ENCODE measurements at regions not wholly inside any gene's neighbourhood (a gene's known extent, or its start where the extent isn't known, plus 50 kb on each side); places are given as distances from the start of the nearest gene placed in this dataset.
A peak's percentile ranks its signal among the peaks of the same experiment; 100 is the strongest.
"Not testable (repeated sequence)": the region's sequence is repeated elsewhere in the genome, so short reads cannot be mapped to it uniquely, and the experiment has no call there.

DNA sequence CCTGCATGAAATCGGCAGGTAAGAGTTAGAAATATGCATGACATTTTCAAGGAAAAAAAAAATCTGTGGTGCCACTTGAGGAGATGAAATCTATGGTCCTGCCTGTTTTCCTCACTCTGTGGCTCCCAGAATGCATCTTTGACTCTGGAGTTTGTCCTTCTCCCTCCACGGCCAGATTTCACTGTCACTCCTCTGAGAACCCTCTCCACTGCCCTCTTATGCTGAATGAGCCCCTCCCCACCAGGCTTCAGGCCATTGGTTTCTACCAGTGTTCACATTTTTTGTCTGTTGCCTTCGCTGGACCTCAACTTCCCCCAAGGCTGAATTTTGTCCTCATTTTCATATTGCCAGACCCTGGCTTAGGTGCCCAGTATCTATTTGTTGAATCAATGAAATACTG, 235.0 kb downstream of the ZIC5 start:
- Histone ChIP-seq H3K9me3 (ENCODE audit: control insufficient read depth, insufficient read depth, low read length) (no peaks in the 10 kb centered on the region), H3K4me3 (ENCODE audit: low read depth, low read length) (no peak overlapping the region), H3K9ac (ENCODE audit: low read depth, low read length) (no peak overlapping the region), H3K27me3 (ENCODE audit: control insufficient read depth, insufficient read depth, low read length) (no peaks in the 10 kb centered on the region), H3K36me3 (ENCODE audit: control insufficient read depth, insufficient read depth, low read length) (no peaks in the 10 kb centered on the region), H3K27ac (ENCODE audit: low read depth, low read length) (no peak overlapping the region), H3K4me1 (ENCODE audit: control insufficient read depth, insufficient read depth, low read length) (peaks cover 36% of the 10 kb centered on the region)

DNA sequence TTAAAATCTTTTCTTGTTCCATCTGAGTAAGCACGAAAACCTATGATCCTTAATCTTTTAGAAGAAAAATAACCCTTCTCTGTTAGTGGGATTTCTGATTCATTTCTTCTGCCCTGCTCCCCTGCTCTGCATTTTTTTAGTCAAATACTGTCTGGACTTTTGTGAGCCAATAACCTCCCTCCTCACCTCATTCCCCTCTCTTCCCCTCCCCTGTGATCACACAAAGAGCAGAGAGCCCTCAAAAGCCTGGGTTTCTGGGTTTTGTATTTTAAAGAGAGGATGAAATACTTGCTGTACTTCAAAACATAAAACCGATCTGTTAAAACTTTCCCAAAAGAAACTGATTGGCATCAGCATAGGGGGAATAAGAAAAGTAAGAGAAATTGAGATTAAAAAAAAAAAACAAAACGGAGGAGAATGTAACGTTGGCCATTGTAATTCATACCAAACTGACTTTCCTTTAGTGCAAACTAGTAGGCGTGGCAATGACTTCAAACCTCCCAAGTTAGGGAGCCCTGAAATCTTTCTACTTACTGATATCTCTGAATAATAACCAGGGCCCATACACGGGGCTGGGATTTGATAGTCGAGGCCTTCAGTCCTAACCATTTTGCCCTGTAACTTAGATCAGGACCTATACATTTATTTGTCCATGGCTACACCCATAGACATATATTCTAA, 232.9 kb downstream of the TM9SF2 start:
- Histone ChIP-seq H3K36me3 (ENCODE audit: control insufficient read depth, insufficient read depth, low read length) (no peaks in the 10 kb centered on the region), H3K9ac (ENCODE audit: low read depth, low read length) (0 out of 2 replicates have a peak overlapping the region, but pooled peaks have one; percentile 11), H3K4me3 (ENCODE audit: low read depth, low read length) (no peak overlapping the region), H3K27ac (ENCODE audit: low read depth, low read length) (peak overlapping the region; percentile 73), H3K27me3 (ENCODE audit: control insufficient read depth, insufficient read depth, low read length) (no peaks in the 10 kb centered on the region), H3K9me3 (ENCODE audit: control insufficient read depth, insufficient read depth, low read length) (no peaks in the 10 kb centered on the region), H3K4me1 (ENCODE audit: control insufficient read depth, insufficient read depth, low read length) (peaks cover 38% of the 10 kb centered on the region)

DNA sequence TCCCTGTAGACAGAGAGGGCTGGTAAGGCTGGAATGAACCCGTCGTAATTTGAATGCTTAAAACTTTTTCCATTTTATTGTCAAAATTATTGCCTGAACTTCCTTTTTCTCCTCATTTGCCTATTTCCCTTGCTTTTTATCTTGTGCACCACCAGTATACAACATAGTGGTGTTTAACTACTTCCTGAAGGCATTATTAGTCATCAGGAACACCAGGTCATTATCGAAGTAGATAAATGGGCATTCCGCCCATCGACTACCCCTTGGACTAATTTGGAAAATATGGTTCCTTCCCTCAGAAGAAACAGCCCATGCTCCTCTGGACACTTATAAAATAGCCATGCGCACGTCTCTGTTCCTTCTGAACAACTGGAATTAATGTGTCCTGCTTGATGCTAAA, 232.1 kb downstream of the TM9SF2 start:
- peak overlapping the region; percentile 73 for H3K27ac ChIP-seq (ENCODE audit: low read depth, low read length)
- no peak overlapping the region for H3K9ac ChIP-seq (ENCODE audit: low read depth, low read length)
- no peaks in the 10 kb centered on the region for H3K27me3 ChIP-seq (ENCODE audit: control insufficient read depth, insufficient read depth, low read length)
- no peak overlapping the region for H3K4me3 ChIP-seq (ENCODE audit: low read depth, low read length)
- H3K4me1 ChIP-seq (ENCODE audit: control insufficient read depth, insufficient read depth, low read length): peaks cover 38% of the 10 kb centered on the region
- H3K36me3 ChIP-seq (ENCODE audit: control insufficient read depth, insufficient read depth, low read length): no peaks in the 10 kb centered on the region
- H3K9me3 ChIP-seq (ENCODE audit: control insufficient read depth, insufficient read depth, low read length): no peaks in the 10 kb centered on the region

DNA sequence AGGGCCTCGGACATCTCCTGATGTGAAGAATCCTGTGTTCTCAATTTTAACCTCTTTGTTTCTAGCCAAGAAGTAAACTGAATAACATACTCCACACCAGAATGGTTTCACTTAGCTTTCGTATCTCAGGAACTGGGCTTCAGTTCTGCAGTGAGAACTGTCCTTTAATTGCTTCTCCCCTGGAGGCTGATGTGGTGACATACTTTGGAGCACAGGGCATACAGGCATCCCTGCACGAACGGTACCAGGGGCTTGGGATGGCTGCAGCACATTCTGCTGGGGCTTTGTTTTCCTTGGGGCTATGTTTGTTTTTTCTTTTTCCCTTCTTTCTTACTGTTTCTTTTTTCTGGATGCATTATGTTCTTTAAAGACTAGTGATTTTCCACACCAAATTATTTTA, 230.5 kb downstream of the TM9SF2 start:
- Histone ChIP-seq H3K4me1 (ENCODE audit: control insufficient read depth, insufficient read depth, low read length) (peaks cover 38% of the 10 kb centered on the region), H3K27ac (ENCODE audit: low read depth, low read length) (peak overlapping the region; percentile 58), H3K9me3 (ENCODE audit: control insufficient read depth, insufficient read depth, low read length) (no peaks in the 10 kb centered on the region), H3K9ac (ENCODE audit: low read depth, low read length) (no peak overlapping the region), H3K36me3 (ENCODE audit: control insufficient read depth, insufficient read depth, low read length) (no peaks in the 10 kb centered on the region), H3K4me3 (ENCODE audit: low read depth, low read length) (no peak overlapping the region), H3K27me3 (ENCODE audit: control insufficient read depth, insufficient read depth, low read length) (no peaks in the 10 kb centered on the region)

DNA sequence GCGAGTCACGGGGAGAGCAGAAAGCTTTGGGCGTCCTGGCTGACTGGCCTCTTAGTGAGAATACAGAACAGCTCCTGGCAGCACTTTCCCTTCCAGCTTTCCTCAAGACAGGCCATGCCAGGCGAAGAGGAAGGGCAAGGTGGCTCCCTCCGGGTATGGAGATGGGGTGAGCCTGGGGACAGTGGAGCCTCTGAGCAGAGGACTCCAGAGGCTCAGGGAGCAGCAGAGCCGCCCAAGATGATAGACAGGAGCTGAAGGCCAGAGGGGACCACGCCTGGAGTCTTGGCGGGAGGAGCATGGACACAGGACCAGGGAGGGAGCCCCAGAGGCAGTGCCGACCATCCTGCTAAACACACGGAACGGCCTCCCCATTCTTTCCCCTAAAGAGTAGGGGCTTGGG, 229.1 kb downstream of the TM9SF2 start:
- H3K9me3 ChIP-seq (ENCODE audit: control insufficient read depth, insufficient read depth, low read length): no peaks in the 10 kb centered on the region
- no peak overlapping the region for H3K27ac ChIP-seq (ENCODE audit: low read depth, low read length)
- H3K36me3 ChIP-seq (ENCODE audit: control insufficient read depth, insufficient read depth, low read length): no peaks in the 10 kb centered on the region
- no peak overlapping the region for H3K4me3 ChIP-seq (ENCODE audit: low read depth, low read length)
- H3K4me1 ChIP-seq (ENCODE audit: control insufficient read depth, insufficient read depth, low read length): peaks cover 44% of the 10 kb centered on the region
- no peak overlapping the region for H3K9ac ChIP-seq (ENCODE audit: low read depth, low read length)
- no peaks in the 10 kb centered on the region for H3K27me3 ChIP-seq (ENCODE audit: control insufficient read depth, insufficient read depth, low read length)

DNA sequence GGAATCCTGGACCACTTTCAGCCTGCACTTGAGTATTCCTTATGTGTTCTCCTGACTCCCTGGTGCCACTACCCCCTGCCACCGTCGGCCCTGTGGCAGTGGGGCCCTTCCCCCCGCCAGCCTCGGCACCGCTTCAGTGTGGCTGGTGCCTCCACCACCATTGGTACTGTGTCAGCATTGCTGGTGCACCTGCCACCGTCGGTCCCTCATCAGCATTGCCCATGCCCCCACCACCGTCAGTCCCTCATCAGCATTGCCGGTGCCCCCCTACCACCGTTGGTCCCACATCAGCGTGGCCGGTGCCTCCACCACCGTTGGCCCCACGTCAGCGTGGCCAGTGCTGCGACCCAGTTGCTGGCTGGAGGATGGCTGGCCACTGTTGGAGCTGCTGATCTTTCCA, 228.5 kb downstream of the TM9SF2 start:
- H3K9ac ChIP-seq (ENCODE audit: low read depth, low read length): no peak overlapping the region
- H3K4me1 ChIP-seq (ENCODE audit: control insufficient read depth, insufficient read depth, low read length): peaks cover 50% of the 10 kb centered on the region
- no peak overlapping the region for H3K4me3 ChIP-seq (ENCODE audit: low read depth, low read length)
- no peaks in the 10 kb centered on the region for H3K9me3 ChIP-seq (ENCODE audit: control insufficient read depth, insufficient read depth, low read length)
- H3K36me3 ChIP-seq (ENCODE audit: control insufficient read depth, insufficient read depth, low read length): no peaks in the 10 kb centered on the region
- H3K27me3 ChIP-seq (ENCODE audit: control insufficient read depth, insufficient read depth, low read length): no peaks in the 10 kb centered on the region
- no peak overlapping the region for H3K27ac ChIP-seq (ENCODE audit: low read depth, low read length)

DNA sequence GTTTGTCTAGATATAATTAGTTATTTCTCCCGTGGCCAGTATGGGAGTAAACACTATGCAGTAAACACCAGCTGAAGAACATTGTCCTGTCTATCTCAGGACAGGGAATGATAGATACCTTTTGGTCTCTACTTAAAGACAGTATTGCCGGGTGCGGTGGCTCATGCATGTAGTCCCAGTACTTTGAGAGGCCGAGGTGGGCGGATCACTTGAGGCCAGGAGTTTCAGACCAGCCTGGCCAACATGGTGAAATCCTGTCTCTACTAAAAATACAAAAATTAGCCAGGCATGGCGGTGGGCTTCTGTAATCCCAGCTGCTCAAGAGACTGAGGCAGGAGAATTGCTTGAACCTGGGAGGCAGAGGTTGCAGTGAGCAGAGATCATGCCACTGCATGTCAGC, 226.4 kb downstream of the TM9SF2 start:
- peaks cover 44% of the 10 kb centered on the region for H3K4me1 ChIP-seq (ENCODE audit: control insufficient read depth, insufficient read depth, low read length)
- H3K9me3 ChIP-seq (ENCODE audit: control insufficient read depth, insufficient read depth, low read length); H3K9ac ChIP-seq (ENCODE audit: low read depth, low read length); H3K4me3 ChIP-seq (ENCODE audit: low read depth, low read length); H3K27me3 ChIP-seq (ENCODE audit: control insufficient read depth, insufficient read depth, low read length); H3K36me3 ChIP-seq (ENCODE audit: control insufficient read depth, insufficient read depth, low read length): not testable (repeated sequence)
- peak overlapping the region; percentile 21 for H3K27ac ChIP-seq (ENCODE audit: low read depth, low read length)

DNA sequence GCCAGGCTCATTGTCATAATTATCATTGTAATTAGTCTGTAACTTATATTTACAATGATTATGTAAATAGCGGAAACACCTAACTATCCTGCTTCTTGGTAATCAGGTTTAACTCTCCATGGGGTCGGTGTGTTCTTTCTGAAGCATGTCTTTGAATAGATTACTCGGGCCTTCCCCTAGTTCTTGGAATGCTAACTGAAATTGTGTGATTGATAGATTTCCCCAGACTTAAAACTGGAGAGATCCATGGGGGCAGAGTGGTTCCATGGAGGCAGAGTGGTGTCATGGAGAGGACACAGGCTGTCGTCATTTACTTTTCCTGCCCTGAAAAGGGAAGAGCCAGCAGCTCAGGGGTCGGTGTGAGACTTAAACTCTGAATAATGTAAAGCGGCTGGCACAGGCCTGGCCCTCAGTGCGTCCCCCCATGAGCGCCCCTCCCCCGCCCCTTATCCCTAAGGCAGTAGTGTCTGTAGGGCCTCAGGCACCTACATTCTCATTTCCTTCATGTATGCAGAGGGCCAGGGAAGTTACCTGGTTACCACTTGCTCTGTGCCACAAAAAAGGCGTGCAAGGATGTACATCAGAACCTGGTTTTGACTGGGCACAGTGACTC, 225.1 kb downstream of the TM9SF2 start:
- Histone ChIP-seq H3K36me3 (ENCODE audit: control insufficient read depth, insufficient read depth, low read length) (no peaks in the 10 kb centered on the region), H3K4me1 (ENCODE audit: control insufficient read depth, insufficient read depth, low read length) (peaks cover 44% of the 10 kb centered on the region), H3K9me3 (ENCODE audit: control insufficient read depth, insufficient read depth, low read length) (no peaks in the 10 kb centered on the region), H3K27me3 (ENCODE audit: control insufficient read depth, insufficient read depth, low read length) (no peaks in the 10 kb centered on the region), H3K4me3 (ENCODE audit: low read depth, low read length) (no peak overlapping the region), H3K27ac (ENCODE audit: low read depth, low read length) (peak overlapping the region; percentile 71), H3K9ac (ENCODE audit: low read depth, low read length) (no peak overlapping the region)

DNA sequence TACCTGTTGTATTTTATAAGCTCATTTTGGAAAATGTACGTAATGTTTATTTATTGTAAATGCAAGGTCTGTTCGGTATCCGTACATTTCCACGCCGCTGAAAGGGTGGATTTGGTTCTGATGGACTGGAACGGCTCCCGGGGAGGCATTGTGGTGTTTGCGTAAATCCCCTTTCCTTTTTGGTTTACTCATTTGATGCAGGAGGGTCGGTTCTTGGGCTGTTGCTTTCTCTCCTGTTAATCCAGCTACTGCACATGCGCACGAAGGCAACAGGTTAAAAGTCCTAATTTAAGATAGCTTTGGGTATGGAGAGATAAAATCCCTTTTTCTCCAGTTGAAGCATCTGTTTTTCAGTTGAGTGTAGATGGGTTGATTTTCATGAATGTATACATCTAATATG, 224.4 kb downstream of the TM9SF2 start:
- Histone ChIP-seq H3K36me3 (ENCODE audit: control insufficient read depth, insufficient read depth, low read length) (no peaks in the 10 kb centered on the region), H3K9me3 (ENCODE audit: control insufficient read depth, insufficient read depth, low read length) (no peaks in the 10 kb centered on the region), H3K4me1 (ENCODE audit: control insufficient read depth, insufficient read depth, low read length) (peaks cover 48% of the 10 kb centered on the region), H3K9ac (ENCODE audit: low read depth, low read length) (no peak overlapping the region), H3K4me3 (ENCODE audit: low read depth, low read length) (no peak overlapping the region), H3K27ac (ENCODE audit: low read depth, low read length) (peak overlapping the region; percentile 79), H3K27me3 (ENCODE audit: control insufficient read depth, insufficient read depth, low read length) (no peaks in the 10 kb centered on the region)

DNA sequence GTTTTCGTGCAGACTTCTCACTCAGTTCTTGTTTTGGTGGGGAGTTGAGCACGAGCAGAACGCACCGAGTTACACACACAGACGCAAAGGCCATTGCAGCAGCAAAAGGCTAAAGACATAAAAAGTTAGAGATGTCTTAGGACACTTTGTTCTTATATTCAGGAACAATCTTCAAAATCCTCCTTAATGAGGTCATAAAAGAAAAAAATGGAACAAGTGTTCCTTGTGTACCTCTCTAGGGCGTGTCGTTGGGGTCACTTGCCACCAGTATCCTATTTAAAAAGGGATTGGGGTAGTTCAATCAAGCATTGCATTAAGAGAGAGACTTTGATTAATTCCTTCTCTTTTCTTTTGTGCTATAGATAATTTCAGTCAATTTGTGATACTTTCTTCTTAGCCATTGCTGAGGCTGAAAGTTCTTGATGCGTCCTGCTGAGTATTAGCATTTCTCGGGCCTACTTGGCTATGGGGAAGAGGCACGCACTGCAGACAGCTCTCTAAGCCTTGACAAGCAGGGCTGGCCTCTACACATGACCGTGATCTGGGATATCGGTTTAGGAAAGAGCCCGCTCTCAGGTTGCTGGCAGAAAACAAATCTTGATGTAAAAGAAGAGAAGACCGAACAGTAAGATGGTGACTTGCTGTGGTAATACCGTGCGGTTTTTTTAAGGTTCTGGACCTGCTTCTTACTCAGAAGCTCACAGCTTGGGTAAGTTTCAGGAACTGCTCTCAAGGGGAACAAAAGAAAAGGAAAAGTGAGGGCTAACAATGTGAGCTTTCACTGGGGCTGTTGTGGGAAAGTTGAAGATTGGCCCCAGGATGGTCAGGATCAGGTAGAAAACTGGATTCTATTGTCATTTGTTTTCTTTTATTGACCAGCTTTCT, 223.6 kb downstream of the TM9SF2 start:
- H3K4me3 ChIP-seq (ENCODE audit: low read depth, low read length): no peak overlapping the region
- H3K4me1 ChIP-seq (ENCODE audit: control insufficient read depth, insufficient read depth, low read length): peaks cover 53% of the 10 kb centered on the region
- H3K27me3 ChIP-seq (ENCODE audit: control insufficient read depth, insufficient read depth, low read length): no peaks in the 10 kb centered on the region
- H3K9me3 ChIP-seq (ENCODE audit: control insufficient read depth, insufficient read depth, low read length): no peaks in the 10 kb centered on the region
- H3K9ac ChIP-seq (ENCODE audit: low read depth, low read length): no peak overlapping the region
- H3K36me3 ChIP-seq (ENCODE audit: control insufficient read depth, insufficient read depth, low read length): no peaks in the 10 kb centered on the region
- peak overlapping the region; percentile 79 for H3K27ac ChIP-seq (ENCODE audit: low read depth, low read length)

DNA sequence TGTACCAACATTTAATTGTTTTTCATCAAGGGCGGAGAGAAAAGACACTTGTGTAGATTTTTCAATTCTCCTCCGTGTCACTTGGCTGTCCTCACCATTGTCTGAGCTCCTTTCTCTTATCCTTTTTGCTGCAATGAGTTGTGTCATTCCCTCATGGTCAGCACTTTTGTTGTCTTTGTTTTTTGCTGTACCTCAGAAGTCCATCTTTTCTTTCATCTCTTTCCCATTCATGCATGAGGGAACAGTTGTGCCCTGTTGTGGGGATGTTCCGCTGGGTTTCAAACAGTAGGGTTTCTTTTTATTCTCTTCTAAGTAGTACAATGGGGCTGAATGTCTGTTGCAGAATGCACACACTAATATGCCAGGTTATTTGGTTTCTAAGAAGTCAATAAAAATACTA, 222.6 kb downstream of the TM9SF2 start:
- peak overlapping the region; percentile 85 for H3K27ac ChIP-seq (ENCODE audit: low read depth, low read length)
- H3K9me3 ChIP-seq (ENCODE audit: control insufficient read depth, insufficient read depth, low read length): no peaks in the 10 kb centered on the region
- H3K4me3 ChIP-seq (ENCODE audit: low read depth, low read length): no peak overlapping the region
- H3K9ac ChIP-seq (ENCODE audit: low read depth, low read length): no peak overlapping the region
- no peaks in the 10 kb centered on the region for H3K36me3 ChIP-seq (ENCODE audit: control insufficient read depth, insufficient read depth, low read length)
- H3K27me3 ChIP-seq (ENCODE audit: control insufficient read depth, insufficient read depth, low read length): no peaks in the 10 kb centered on the region
- H3K4me1 ChIP-seq (ENCODE audit: control insufficient read depth, insufficient read depth, low read length): peaks cover 53% of the 10 kb centered on the region
